ENCODE measurements at regions not wholly inside any gene's neighbourhood (a gene's known extent, or its start where the extent isn't known, plus 50 kb on each side); places are given as distances from the start of the nearest gene placed in this dataset.

- H3K4me1 Mint-ChIP-seq = no peaks in the 10 kb centered on the region
- no peak for TF ChIP-seq CTCF (IDR thresholded peaks at IDR 0.05; ENCODE audit: unreplicated experiment in 3 of 3)
- no peak overlapping the region for H3K4me3 Mint-ChIP-seq
- H3K36me3 Mint-ChIP-seq (ENCODE audit: low read depth) = no peaks in the 10 kb centered on the region
- no peaks in the 10 kb centered on the region for H3K9me3 Mint-ChIP-seq
- peaks cover 9% of the 10 kb centered on the region for H3K27me3 Mint-ChIP-seq (ENCODE audit: low read depth)
- H3K27ac Mint-ChIP-seq = no peak overlapping the region
Measured at GRCh38 chr1:25128121-25128621, 104.1 kb downstream of the SYF2 start.

DNA sequence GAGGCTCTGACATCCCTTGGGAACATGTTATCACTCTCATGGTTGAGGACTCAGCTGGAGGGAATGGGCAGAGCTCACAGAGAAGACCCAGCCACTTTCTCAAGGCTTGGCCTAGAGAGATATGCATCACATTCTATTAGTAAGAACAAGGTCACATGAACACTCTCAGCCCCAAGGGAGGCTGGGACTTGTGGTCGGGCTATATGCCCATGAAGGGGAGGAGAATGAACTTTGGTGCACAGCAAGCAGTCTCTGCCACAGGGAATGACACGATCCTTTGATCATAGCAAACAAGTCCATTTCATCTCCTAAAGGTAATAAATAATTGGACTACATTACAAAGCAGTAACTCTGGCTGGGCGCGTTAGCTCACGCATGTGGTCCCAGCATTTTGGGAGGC lies 105.7 kb downstream of the SYF2 start:
- Mint-ChIP-seq H3K4me3 (no peak overlapping the region), H3K27me3 (ENCODE audit: low read depth) (peaks cover 5% of the 10 kb centered on the region), H3K4me1 (no peaks in the 10 kb centered on the region), H3K27ac (no peak overlapping the region), H3K9me3 (no peaks in the 10 kb centered on the region), H3K36me3 (ENCODE audit: low read depth) (no peaks in the 10 kb centered on the region)
- no peak for TF ChIP-seq CTCF (IDR thresholded peaks at IDR 0.05; ENCODE audit: unreplicated experiment in 3 of 3)

- Mint-ChIP-seq H3K9me3 (no peaks in the 10 kb centered on the region), H3K27me3 (ENCODE audit: low read depth) (peaks cover 13% of the 10 kb centered on the region), H3K27ac (no peak overlapping the region), H3K36me3 (ENCODE audit: low read depth) (no peaks in the 10 kb centered on the region), H3K4me3 (no peak overlapping the region), H3K4me1 (no peaks in the 10 kb centered on the region)
- no peak for TF ChIP-seq CTCF (IDR thresholded peaks at IDR 0.05; ENCODE audit: unreplicated experiment in 3 of 3)
Measured at GRCh38 chr1:25123551-25123950, 108.8 kb downstream of the SYF2 start.

GRCh38 chr1:25122747-25123146 lies 109.6 kb downstream of the SYF2 start:
- no peaks in the 10 kb centered on the region for H3K9me3 Mint-ChIP-seq
- no peaks in the 10 kb centered on the region for H3K36me3 Mint-ChIP-seq (ENCODE audit: low read depth)
- no peak overlapping the region for H3K4me3 Mint-ChIP-seq
- H3K4me1 Mint-ChIP-seq = no peaks in the 10 kb centered on the region
- peaks cover 13% of the 10 kb centered on the region for H3K27me3 Mint-ChIP-seq (ENCODE audit: low read depth)
- no peak for TF ChIP-seq CTCF (IDR thresholded peaks at IDR 0.05; ENCODE audit: unreplicated experiment in 3 of 3)
- H3K27ac Mint-ChIP-seq = no peak overlapping the region

DNA sequence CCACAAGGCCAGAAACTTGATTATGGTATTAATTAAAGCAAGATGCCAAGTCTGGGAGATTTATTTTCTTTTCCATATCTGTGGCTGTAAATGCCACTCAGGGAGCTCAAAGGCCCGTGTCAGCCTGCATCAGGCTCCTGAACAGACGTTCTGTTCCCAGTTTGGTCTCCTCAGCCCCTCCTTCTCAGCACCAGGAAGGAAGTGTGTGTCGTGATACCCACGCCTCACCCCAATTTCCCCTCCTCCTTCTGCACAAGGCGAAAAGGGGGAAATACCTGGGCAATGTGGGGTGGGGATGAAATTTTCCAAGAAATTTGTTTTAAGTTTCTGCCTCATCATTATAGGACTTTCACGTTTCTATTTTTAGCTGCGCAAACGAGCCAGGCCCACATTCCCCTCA lies 112.0 kb downstream of the SYF2 start:
- no peaks in the 10 kb centered on the region for H3K4me1 Mint-ChIP-seq
- H3K27ac Mint-ChIP-seq = no peak overlapping the region
- peaks cover 24% of the 10 kb centered on the region for H3K27me3 Mint-ChIP-seq (ENCODE audit: low read depth)
- no peaks in the 10 kb centered on the region for H3K36me3 Mint-ChIP-seq (ENCODE audit: low read depth)
- H3K9me3 Mint-ChIP-seq = peaks cover 2% of the 10 kb centered on the region
- no peak for TF ChIP-seq CTCF (IDR thresholded peaks at IDR 0.05; ENCODE audit: unreplicated experiment in 3 of 3)
- no peak overlapping the region for H3K4me3 Mint-ChIP-seq

DNA sequence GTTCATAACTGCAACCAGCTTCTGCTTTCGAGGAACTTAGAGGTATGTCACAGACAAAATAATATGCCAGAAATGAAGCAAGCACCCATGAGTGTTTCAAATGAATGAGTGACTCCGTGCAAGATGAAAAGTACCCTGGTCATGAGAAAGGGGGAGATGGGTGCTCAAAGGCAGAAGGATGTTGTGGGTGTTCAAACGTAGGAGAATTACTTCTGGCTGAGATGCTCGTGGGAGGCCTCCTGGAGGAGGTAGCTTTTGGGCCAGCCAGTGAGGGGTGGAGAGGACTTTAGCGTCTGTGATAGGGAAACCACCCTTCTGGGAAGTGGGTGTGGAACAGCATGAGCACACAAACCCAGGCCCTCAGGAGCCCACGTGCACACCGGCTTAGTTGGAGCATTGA lies 113.8 kb downstream of the SYF2 start:
- H3K36me3 Mint-ChIP-seq (ENCODE audit: low read depth) = no peaks in the 10 kb centered on the region
- no peak for TF ChIP-seq CTCF (IDR thresholded peaks at IDR 0.05; ENCODE audit: unreplicated experiment in 3 of 3)
- H3K4me1 Mint-ChIP-seq = no peaks in the 10 kb centered on the region
- no peak overlapping the region for H3K4me3 Mint-ChIP-seq
- H3K27ac Mint-ChIP-seq = no peak overlapping the region
- H3K9me3 Mint-ChIP-seq = peaks cover 2% of the 10 kb centered on the region
- peaks cover 42% of the 10 kb centered on the region for H3K27me3 Mint-ChIP-seq (ENCODE audit: low read depth)

Measured in nephron (organoid).